HG02763 (cell line): ENCODE measurements at regions not wholly inside any gene's neighbourhood (a gene's known extent, or its start where the extent isn't known, plus 50 kb on each side); places are given as distances from the start of the nearest gene placed in this dataset.
A peak's percentile ranks its signal among the peaks of the same experiment; 100 is the strongest.

ENCODE experiments used
- ATAC-seq: cut with Tn5 transposase; IDR thresholded peaks from one replicate; pipeline ENCODE4 v1.9.1; 2021; ENCODE audit warnings: mild to moderate bottlenecking, moderate library complexity; ENCODE audit not compliant: unreplicated experiment

DNA sequence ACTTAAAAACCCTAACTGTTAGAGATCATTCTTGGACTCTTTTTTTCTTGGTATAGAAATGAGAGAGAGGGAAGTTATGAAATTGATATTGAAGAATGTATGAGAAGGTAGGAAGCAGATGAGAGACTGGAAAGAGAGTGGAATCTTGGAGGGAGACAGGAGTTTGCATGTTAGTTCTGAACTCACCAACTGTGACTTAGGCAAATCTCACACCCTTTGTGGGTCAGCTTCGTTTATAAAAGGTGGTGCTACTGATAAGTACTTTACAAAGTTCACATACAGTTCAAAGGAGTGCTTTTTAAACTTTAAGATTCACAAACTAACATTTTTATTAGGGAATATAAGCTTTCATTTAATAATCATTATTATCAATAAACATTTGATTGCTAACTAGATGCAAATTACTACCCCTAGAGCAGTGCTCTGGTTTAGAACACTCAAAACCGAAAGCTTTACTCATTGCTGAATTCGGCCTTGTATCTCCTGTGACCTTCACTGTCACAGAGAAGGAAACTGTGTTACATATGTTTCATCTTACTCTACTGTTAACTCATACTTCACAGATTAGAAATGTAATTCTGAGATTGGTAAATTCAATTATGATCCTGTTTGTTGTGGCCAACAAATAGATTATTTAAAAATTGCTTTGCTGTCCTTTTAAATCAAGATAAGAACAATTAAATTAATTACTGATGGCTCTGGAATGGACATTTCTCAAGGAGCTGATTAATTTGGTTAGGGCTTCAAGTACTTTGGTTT is 143.2 kb downstream of the RMI1 start:
- peak; percentile 95 for ATAC-seq

- ATAC-seq, result no peak
Measured at GRCh38 chr9:84125046-84125445, 144.4 kb downstream of the RMI1 start.

DNA sequence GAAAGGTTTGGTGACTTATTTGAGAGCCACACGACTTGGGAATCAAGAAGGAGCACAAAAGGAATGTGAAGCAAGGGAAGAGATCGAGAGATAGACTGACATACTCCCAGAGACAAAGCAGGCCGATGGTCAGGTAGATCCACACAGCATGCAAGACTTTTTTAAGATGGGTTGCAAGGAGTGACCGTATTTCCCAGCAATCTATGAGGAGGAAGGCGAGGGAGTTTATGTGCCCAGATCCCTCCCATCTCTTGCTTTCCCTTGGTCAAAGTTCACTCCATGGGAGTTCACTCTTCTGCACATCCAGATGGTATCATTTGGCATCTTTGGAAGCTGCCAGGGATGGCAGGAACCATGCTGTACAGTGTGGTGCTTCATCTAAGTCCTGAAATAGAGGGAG is 148.9 kb downstream of the RMI1 start:
- no peak for ATAC-seq

- no peak for ATAC-seq
Measured at GRCh38 chr9:84136119-84136868, 155.7 kb downstream of the RMI1 start.

GRCh38 chr9:84137968-84138367 is 157.4 kb downstream of the RMI1 start:
- ATAC-seq, result no peak

GRCh38 chr9:84138541-84138940 is 157.9 kb downstream of the RMI1 start:
- no peak for ATAC-seq

DNA sequence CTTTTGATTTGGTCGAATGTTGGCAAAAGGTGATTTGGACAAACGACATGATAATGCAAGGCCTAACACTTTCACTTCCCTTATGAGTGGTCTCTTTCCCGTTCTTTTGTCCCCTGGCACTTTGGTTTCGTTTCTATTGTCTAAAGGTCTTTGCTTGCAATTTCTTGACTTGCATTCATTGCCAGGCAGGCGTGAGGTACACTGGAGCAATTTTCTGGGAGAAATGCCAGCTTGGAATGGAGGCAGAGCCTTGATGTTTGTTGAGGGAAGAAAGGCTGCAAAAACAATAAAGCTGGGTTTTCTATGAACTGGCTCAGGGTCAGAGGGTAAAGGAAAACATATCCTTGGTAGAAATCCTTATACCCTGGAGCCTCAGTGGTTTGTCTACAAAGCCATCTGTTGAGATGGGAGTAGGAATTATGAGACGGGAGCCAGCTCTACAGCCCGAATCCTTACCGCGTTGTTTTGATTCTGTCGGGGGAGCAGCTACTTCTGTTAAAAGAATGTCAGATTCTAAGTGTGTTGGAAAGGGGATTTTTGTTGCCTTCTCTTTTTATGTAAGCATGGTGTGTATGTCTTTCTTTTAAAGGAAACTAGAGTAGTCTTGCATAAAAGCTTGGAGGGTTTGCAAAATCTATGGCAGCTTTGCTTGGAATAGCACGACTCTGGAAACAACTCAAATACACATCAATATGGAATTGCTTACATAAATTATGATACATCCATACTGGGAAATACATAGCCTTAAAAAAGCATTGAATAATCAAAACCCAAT is 158.9 kb downstream of the RMI1 start:
- no peak for ATAC-seq

DNA sequence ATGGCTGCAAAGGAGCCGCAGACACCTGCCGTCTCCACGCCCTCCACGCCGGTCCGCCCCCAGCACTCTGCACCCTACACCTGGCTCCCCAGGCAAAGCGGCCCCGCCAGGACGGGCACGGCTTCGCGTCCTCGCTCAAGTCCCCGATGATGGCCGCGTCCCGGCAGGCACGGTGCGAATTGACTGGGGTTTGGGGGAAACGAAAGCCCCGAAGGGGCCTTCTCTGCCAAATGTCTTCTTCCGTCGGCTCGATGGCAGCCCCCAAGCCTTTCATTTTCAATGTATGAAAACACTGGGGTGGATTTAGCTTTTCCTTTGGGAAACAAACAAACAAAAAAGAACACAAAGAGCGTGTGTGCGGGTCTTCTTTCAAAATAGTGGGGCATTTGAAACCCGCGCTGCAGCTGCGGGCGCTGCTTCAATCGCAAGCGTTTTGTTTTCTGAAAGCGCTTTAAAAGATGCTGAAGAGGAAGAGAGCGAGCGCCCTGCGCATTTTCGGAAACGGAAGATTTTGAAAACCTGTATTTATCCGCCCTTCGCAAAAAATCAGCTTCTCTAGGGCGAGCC is 160.0 kb downstream of the RMI1 start:
- ATAC-seq, result no peak

GRCh38 chr9:84141741-84142370 is 161.3 kb downstream of the RMI1 start:
- ATAC-seq, result no peak

DNA sequence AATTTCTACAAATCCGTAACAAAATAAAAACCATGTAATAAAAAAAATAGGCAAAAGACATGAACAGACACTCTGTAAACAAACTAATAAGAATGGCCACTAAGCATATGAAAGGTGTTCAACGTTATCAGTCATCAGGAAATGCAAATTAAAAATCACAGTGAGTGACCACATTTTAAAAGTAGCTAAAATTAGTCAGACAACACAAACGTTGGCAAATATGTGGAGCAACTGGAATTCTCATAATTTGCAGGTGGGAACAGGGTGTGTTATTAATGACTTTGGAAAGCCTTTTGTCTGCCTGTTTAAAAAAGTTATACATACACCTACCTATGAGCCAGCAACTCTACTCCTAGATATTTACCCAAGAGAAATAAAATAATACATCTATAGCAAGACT is 164.4 kb downstream of the RMI1 start:
- ATAC-seq, result no peak

DNA sequence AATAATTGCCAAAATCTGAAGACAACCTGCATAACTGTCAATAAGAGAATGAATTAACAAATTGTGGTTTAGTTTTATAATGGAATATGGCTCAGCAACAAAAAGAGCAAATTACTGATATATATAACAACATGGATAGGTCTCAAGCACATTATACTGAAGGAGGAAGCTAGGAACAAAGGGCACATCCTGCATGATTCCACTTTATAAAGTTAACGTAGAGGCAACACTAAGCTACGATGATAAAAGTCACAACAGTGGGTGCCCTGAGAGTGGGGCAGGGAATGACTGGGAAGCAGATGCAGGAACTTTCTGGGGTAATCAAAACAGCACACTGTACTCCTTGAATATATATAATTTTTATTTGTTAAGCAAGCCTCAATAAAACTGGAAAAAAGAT is 165.2 kb downstream of the RMI1 start:
- no peak for ATAC-seq

- ATAC-seq, result no peak
Measured at GRCh38 chr9:84146893-84147710, 166.5 kb downstream of the RMI1 start.

DNA sequence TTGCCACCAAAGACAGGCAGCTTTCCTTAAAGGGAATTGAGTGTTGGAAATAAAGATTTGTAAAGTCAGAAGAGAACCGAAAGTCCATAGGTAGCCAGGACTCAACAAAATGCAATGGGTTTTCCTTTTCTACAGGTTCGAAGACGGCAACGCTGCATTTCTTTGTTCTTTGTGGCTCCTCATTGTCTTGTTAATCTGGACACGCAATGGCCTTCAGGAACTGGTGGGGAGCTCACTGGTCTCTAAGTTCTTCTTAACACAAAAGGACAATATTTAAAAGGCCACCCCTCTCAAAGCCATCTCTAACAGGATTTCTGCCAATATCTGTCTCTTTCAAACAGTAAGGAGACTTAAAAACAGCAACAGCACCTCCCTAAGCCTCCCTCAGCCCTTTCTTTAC is 170.6 kb downstream of the RMI1 start:
- no peak for ATAC-seq

DNA sequence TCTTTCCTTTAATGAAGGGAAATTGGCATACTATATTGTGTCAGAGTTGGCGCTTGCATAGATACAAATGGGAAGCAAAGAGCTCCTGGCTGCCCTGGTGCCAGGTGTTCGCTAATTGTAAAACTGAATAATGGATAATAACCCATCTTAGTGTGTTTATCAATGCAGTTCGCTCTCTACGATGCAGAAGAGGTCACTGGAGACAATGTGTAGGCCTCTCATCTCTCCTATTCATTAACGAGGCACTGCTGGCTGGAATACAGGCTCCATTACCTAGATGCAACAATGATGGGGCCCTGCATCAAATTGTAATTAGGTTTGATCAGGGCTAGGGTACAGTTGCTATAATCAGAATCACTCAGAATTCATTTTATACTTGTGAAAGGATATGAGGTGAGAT is 171.0 kb downstream of the RMI1 start:
- ATAC-seq, result no peak

DNA sequence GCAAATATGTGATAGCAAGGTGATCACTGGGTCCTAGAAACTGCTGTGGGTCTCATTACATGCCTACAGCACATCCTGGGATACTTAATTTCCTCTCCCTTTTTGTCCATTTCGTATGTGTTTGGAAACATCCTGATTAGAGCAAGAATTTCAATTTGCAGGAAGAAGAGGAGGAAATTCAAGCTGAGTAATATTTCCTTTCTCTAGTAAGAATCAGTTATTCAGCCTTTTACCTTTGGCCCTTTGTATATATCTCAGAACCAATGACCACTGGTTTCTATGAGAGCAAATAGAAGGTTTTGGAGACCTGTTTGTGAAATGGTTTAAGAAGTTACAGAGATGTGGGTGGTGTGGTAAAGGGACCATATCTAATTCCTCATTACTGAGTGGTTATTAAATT is 171.6 kb downstream of the RMI1 start:
- ATAC-seq, result no peak

DNA sequence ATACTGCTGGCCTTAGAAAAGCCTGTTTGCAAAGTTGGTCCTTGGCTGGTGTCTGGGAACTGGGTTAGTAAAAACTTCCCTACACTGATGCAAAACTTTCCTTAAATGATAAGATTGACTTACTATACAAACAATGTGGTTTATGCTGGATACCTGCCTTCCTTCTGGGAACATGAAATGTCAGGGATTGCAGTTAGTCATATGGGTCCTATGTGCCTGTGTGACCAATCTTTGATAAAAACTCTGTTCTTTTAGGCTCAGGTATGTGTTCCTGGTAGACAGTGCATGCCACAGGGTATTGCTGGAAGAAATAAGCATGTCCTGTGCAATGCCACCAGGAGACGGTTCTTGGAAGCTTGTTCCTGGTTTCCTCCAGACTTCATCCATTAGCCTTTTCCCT is 173.3 kb downstream of the RMI1 start:
- no peak for ATAC-seq

DNA sequence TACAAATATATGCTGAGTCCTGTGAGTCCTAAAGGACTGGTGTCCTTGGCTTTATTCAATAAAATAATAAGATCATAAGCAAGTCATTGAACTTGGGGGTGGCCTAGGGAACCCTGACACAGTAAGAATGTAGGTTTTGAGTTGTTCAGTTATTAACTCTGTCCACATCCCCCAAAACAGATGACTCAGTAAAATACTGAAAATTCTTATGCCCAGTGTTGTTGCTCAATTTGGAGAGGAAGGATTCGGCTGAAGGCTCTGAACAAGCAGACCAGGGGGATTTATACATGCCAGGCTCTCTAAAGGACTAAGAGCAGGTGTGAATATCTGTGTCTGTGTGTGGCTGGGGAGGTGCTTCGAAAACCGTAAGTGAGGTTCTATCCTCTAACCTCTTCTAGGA is 173.7 kb downstream of the RMI1 start:
- ATAC-seq, result no peak

DNA sequence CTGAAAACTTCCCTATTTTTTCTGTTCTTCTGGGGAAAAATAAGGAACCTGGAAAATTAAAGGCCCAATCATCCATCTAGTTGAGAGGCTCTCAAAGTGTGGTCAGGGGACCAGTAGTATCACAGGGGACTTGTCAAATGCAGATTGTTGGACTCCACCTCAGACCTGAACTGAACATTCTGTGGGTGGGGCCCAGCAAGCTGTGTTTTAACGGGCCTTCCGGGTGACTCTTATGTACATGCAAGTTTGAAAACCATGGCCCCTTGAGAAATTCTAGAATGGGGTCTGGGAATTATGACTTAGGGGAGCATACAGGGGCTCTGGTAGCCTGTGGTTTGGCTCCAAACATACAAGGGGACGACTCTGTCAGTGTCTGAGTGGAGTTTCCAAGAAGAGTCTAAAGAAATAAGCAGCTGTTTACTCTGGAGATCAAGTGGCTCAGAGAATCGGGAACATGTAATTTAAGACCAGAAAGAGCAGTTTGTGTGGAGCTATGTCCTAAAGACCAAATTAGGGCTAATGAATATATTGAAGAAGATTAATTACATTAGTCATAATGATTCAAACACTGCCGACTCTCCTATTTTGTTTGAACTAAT is 177.4 kb downstream of the SLC28A3 start:
- no peak for ATAC-seq

- no peak for ATAC-seq
Measured at GRCh38 chr9:84166891-84167290, 173.7 kb downstream of the SLC28A3 start.

DNA sequence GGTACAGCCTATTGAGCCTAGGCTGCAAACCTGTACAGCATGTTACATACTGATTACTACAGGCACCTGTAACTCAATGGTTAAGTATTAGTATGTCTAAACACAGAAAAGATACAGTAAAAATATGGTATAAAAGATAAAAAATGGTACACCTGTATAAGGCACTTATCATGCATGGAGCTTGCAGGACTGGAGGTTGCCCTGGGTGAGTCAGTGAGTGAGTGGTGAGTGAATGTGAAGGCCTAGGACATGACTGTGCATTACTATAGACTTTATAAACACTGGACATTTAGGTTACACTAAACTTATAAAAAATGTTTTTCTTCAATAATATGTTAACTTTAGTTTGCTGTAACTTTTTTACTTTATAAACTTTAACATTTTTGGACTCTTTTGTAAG is 171.3 kb downstream of the SLC28A3 start:
- ATAC-seq, result no peak
